Choroid plexus epithelial cell (primary cell): ENCODE measurements at regions not wholly inside any gene's neighbourhood (a gene's known extent, or its start where the extent isn't known, plus 50 kb on each side); places are given as distances from the start of the nearest gene placed in this dataset.

Experiments
- DNase-seq: peaks from one replicate; pipeline ENCODE4 v3.0.0-alpha.2; 2010; ENCODE audit warnings: low read depth
- H3K4me3 ChIP-seq: 2 replicates; pipeline ENCODE4 v1.5.1; 2011; ENCODE audit warnings: low read depth, mild to moderate bottlenecking, control low read depth, low read length, moderate library complexity
- TF ChIP-seq, protein P1 (sequence below): conservative IDR thresholded peaks from 2 replicates; pipeline ENCODE4 v1.5.1; 2011; ENCODE audit warnings: low read depth, mild to moderate bottlenecking, control low read depth, inconsistent platforms, low read length, moderate library complexity

GRCh38 chr10:130461631-130462030 lies 325.4 kb downstream of the GLRX3 start:
- H3K4me3 ChIP-seq, result no peak overlapping the region
- TF ChIP-seq, protein P1, sequence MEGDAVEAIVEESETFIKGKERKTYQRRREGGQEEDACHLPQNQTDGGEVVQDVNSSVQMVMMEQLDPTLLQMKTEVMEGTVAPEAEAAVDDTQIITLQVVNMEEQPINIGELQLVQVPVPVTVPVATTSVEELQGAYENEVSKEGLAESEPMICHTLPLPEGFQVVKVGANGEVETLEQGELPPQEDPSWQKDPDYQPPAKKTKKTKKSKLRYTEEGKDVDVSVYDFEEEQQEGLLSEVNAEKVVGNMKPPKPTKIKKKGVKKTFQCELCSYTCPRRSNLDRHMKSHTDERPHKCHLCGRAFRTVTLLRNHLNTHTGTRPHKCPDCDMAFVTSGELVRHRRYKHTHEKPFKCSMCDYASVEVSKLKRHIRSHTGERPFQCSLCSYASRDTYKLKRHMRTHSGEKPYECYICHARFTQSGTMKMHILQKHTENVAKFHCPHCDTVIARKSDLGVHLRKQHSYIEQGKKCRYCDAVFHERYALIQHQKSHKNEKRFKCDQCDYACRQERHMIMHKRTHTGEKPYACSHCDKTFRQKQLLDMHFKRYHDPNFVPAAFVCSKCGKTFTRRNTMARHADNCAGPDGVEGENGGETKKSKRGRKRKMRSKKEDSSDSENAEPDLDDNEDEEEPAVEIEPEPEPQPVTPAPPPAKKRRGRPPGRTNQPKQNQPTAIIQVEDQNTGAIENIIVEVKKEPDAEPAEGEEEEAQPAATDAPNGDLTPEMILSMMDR, result no peak
- no peak for DNase-seq

DNA sequence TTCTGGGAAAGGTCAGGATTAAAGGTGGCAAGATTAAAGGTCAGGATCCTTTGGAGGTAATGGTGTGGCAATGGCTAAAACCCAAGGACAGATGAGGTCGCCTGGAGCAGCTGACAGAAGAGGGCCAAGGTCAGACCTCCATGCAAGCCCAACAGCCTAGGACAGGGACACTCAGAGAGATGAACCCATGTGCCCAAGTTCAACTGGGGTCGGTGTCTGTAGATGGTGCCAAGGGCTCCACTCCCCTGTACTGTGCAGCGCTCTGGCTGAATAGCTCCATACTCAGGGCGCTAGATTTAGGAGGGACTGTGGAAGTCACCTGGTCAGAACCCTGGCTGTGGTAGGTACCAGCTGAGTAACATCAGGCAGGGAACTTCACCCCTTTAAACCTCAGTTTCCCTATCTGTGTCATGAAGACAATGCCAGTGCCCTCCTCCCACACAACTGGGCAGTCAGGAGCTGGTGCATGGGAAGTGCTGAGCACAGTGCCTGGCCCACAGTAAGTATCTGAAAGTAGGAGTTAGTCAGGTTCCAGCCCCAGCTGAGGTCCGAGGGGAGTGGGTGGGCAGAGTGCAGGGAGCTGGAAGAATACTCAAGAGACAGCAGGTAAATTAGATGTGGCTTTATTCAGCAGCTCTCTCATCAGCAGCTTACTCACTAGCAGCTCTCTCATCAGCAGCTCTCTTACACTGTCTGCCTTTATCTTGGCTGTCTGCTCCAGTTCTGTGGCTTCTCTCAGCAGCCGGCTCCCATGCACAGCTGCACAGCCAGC lies 327.1 kb downstream of the GLRX3 start:
- no peak for DNase-seq
- H3K4me3 ChIP-seq, result no peak overlapping the region
- TF ChIP-seq, protein P1, result no peak

- TF ChIP-seq, protein P1, result no peak
- no peak for DNase-seq
- no peak overlapping the region for H3K4me3 ChIP-seq
Observed at GRCh38 chr10:130463876-130464364, 327.7 kb downstream of the GLRX3 start.

DNA sequence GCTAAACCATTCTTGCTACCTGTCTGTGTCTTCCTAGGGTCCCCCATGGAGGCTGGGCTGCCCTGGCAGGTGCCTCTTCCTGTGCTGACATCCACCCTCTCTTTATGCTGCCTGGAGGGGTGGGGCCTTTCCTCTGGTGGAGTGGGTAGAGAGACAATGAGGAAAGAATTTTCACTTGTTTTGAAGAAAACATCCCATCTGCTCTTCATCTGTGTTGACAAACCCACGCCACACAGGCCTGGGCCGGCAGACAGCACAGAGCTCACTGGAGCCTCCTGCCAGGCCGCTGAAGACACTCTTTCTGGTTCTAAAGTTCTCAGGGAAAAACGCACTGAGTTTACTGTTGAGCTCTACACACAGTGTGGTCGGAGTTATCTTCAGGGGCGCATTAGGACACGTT lies 328.2 kb downstream of the GLRX3 start:
- no peak overlapping the region for H3K4me3 ChIP-seq
- TF ChIP-seq, protein P1, result no peak
- DNase-seq, result no peak

DNA sequence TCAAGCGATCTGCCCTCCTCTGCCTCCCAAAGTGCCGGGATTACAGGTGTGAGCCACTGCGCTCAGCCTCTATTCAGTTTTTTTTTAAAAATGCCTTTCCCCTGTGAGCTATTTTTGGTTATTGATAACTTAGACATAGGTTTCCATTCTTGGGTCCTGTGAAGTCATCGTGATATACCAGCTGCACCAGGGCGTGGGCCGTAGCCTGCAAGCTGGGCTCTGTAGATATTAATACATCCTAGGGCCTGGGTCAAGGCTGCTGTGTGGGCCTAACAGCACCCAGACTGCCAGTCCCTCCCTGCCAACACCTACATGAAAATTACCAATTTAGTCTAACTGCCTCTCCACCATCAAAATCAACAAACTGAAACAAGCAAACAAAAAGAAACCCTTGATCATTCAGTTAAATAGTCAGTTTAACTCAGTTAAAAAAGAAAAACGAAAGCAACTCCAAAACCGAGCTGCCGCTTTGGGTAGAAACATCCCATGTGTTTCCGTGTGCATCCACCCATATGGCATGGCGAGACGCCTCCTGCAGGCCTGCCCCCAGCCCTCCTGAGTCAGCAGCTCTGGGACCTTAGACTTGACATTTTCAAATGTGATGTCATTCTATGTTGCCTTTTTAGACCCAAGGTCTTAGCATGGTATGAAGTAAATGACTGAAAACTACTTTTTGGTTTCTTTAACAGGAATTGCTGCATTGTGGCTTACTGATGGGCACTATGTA lies 330.2 kb downstream of the GLRX3 start:
- no peak overlapping the region for H3K4me3 ChIP-seq
- TF ChIP-seq, protein P1, result no peak
- DNase-seq, result no peak

GRCh38 chr10:130470286-130470685 lies 334.1 kb downstream of the GLRX3 start:
- H3K4me3 ChIP-seq, result no peak overlapping the region
- TF ChIP-seq, protein P1, result no peak
- DNase-seq, result no peak
